ENCODE measurements at regions not wholly inside any gene's neighbourhood (a gene's known extent, or its start where the extent isn't known, plus 50 kb on each side); places are given as distances from the start of the nearest gene placed in this dataset.

GRCh38 chr12:4002601-4003000 lies 129.4 kb upstream of the PARP11 start:
- Histone ChIP-seq H3K4me1 (no peaks in the 10 kb centered on the region), H3K27ac (no peak overlapping the region), H3K27me3 (no peaks in the 10 kb centered on the region), H3K4me3 (no peak overlapping the region), H3K36me3 (no peaks in the 10 kb centered on the region), H3K9me3 (no peaks in the 10 kb centered on the region)
- DNase-seq: no peak
- TF ChIP-seq POLR2A (IDR thresholded peaks at IDR 0.05) (no peak), CTCF (IDR thresholded peaks at IDR 0.05) (no peak)
- intact Hi-C loops (cut with DNase I; ENCODE audit: low total_unique reads): no loop called here

- TF ChIP-seq POLR2A (IDR thresholded peaks at IDR 0.05): no peak
- TF ChIP-seq CTCF (IDR thresholded peaks at IDR 0.05): no peak
- no peaks in the 10 kb centered on the region for H3K36me3 ChIP-seq
- no peak for DNase-seq
- no peaks in the 10 kb centered on the region for H3K4me1 ChIP-seq
- H3K4me3 ChIP-seq: no peak overlapping the region
- H3K9me3 ChIP-seq: no peaks in the 10 kb centered on the region
- H3K27me3 ChIP-seq: no peaks in the 10 kb centered on the region
- no peak overlapping the region for H3K27ac ChIP-seq
- intact Hi-C loops (cut with DNase I; ENCODE audit: low total_unique reads): no loop called here
Observed at GRCh38 chr12:4001841-4002240, 128.6 kb upstream of the PARP11 start.

GRCh38 chr12:4001031-4001430 lies 127.8 kb upstream of the PARP11 start:
- intact Hi-C loops (cut with DNase I; ENCODE audit: low total_unique reads): no loop called here
- no peaks in the 10 kb centered on the region for H3K9me3 ChIP-seq
- H3K4me3 ChIP-seq: no peak overlapping the region
- no peak for DNase-seq
- H3K36me3 ChIP-seq: no peaks in the 10 kb centered on the region
- H3K4me1 ChIP-seq: no peaks in the 10 kb centered on the region
- H3K27ac ChIP-seq: no peak overlapping the region
- TF ChIP-seq CTCF (IDR thresholded peaks at IDR 0.05) (no peak), POLR2A (IDR thresholded peaks at IDR 0.05) (no peak)
- no peaks in the 10 kb centered on the region for H3K27me3 ChIP-seq

GRCh38 chr12:3999904-4000303 lies 126.7 kb upstream of the PARP11 start:
- H3K27ac ChIP-seq: no peak overlapping the region
- H3K36me3 ChIP-seq: no peaks in the 10 kb centered on the region
- no peaks in the 10 kb centered on the region for H3K9me3 ChIP-seq
- no peak for TF ChIP-seq CTCF (IDR thresholded peaks at IDR 0.05)
- TF ChIP-seq POLR2A (IDR thresholded peaks at IDR 0.05): no peak
- no peaks in the 10 kb centered on the region for H3K4me1 ChIP-seq
- intact Hi-C loops (cut with DNase I; ENCODE audit: low total_unique reads): loop anchor here (10.0 kb wide), 1 partner anchor 45 kb away; no protein-coding TSS in a partner anchor
- no peak for DNase-seq
- no peaks in the 10 kb centered on the region for H3K27me3 ChIP-seq
- no peak overlapping the region for H3K4me3 ChIP-seq

- H3K4me3 ChIP-seq: no peak overlapping the region
- no peaks in the 10 kb centered on the region for H3K36me3 ChIP-seq
- H3K27me3 ChIP-seq: no peaks in the 10 kb centered on the region
- TF ChIP-seq POLR2A (IDR thresholded peaks at IDR 0.05): no peak
- TF ChIP-seq CTCF (IDR thresholded peaks at IDR 0.05): no peak
- DNase-seq: no peak
- intact Hi-C loops (cut with DNase I; ENCODE audit: low total_unique reads): loop anchor here (10.0 kb wide), 1 partner anchor 46 kb away; no protein-coding TSS in a partner anchor
- H3K9me3 ChIP-seq: no peaks in the 10 kb centered on the region
- no peaks in the 10 kb centered on the region for H3K4me1 ChIP-seq
- H3K27ac ChIP-seq: no peak overlapping the region
Observed at GRCh38 chr12:3998968-3999792, 126.0 kb upstream of the PARP11 start.

Data from uterus (tissue), 3 donors.